SK-N-SH (cell line): ENCODE measurements at regions not wholly inside any gene's neighbourhood (a gene's known extent, or its start where the extent isn't known, plus 50 kb on each side); places are given as distances from the start of the nearest gene placed in this dataset.

ENCODE experiments used
- CTCF ChIA-PET: fragments of 300-600, 350-600 bp; formaldehyde crosslinking; extraction: SDS; loops from one replicate; lab custom pipeline; 2021; lab: Yijun Ruan, JAX
- POLR2A ChIA-PET: fragments of 350-600 bp; sonication (Branson Sonifier 250); formaldehyde crosslinking; extraction: SDS; loops from one replicate; lab custom pipeline; 2020; ENCODE audit warnings: antibody characterized with exemption, inconsistent platforms; lab: Yijun Ruan, JAX
- DNase-seq: peaks from one replicate; pipeline ENCODE4 v3.0.0; 2012
- H2AFZ ChIP-seq: fragments of 200-600 bp; sonication (generic); 2 replicates; pipeline ENCODE4 v1.8.1; 2016; ENCODE audit warnings: antibody characterized with exemption, mild to moderate bottlenecking, low read depth
- H3F3A ChIP-seq: fragments of 200-600 bp; sonication (generic); replicated peaks from 2 replicates; pipeline ENCODE3; 2016; ENCODE audit warnings: antibody characterized with exemption, mild to moderate bottlenecking; ENCODE audit not compliant: insufficient read depth
- H3K27ac ChIP-seq, 2 experiments: fragments of 200-500 bp in 1 of 2; fragments of 200-600 bp in 1 of 2; sonication (Bioruptor generic) in 1 of 2; sonication (generic), shearing (Covaris generic) in 1 of 2; 2 replicates each; pipeline versions ENCODE4 v1.5.1 to v1.6.1; 2014 to 2016; ENCODE audit warnings: low read depth in 2 of 2, inconsistent platforms in 1 of 2, low read length in 1 of 2, mild to moderate bottlenecking in 1 of 2, mixed read lengths in 1 of 2
- H3K27me3 ChIP-seq: fragments of 200-600 bp; sonication (generic), shearing (Covaris generic); 2 replicates; pipeline ENCODE4 v1.6.1; 2016; ENCODE audit warnings: mixed run types; ENCODE audit not compliant: insufficient read depth
- H3K36me3 ChIP-seq, 2 experiments: fragments of 200-500 bp in 1 of 2; fragments of 200-600 bp in 1 of 2; sonication (Bioruptor generic) in 1 of 2; sonication (generic) in 1 of 2; replicated peaks in 1 of 2; 2 replicates each; pipeline versions ENCODE3 to v1.5.1; 2014 to 2016; ENCODE audit warnings: low read length in 1 of 2, mild to moderate bottlenecking in 1 of 2; ENCODE audit not compliant: insufficient read depth in 2 of 2, control insufficient read depth in 1 of 2
- H3K4me1 ChIP-seq, 2 experiments: fragments of 200-500 bp in 1 of 2; fragments of 200-600 bp in 1 of 2; sonication (Bioruptor generic) in 1 of 2; sonication (generic), shearing (Covaris generic) in 1 of 2; 2 replicates each; pipeline versions ENCODE4 v1.5.1 to v1.6.1; 2014 to 2016; ENCODE audit warnings: low read depth in 1 of 2, low read length in 1 of 2, mixed run types in 1 of 2; ENCODE audit not compliant: insufficient read depth in 2 of 2, control insufficient read depth in 1 of 2
- H3K4me2 ChIP-seq: fragments of 200-600 bp; sonication (generic), shearing (Covaris generic); 2 replicates; pipeline ENCODE4 v1.6.1; 2017; ENCODE audit warnings: mixed run types
- H3K4me3 ChIP-seq, 2 experiments: fragments of 200-500 bp in 1 of 2; fragments of 200-600 bp in 1 of 2; sonication (Bioruptor generic) in 1 of 2; sonication (generic), shearing (Covaris generic) in 1 of 2; 2 replicates each; pipeline versions ENCODE4 v1.5.1 to v1.8.1; 2014 to 2016; ENCODE audit warnings: low read depth in 2 of 2, inconsistent platforms in 1 of 2, low read length in 1 of 2, mild to moderate bottlenecking in 1 of 2, mixed read lengths in 1 of 2, moderate library complexity in 1 of 2
- H3K79me2 ChIP-seq: fragments of 200-600 bp; sonication (generic); 2 replicates; pipeline ENCODE4 v1.8.1; 2017; ENCODE audit warnings: mild to moderate bottlenecking; ENCODE audit not compliant: insufficient read depth
- H3K9ac ChIP-seq: fragments of 200-600 bp; sonication (generic); 2 replicates; pipeline ENCODE4 v1.6.1; 2017; ENCODE audit warnings: mixed run types
- H3K9me2 ChIP-seq: fragments of 200-600 bp; sonication (generic); 2 replicates; pipeline ENCODE4 v1.6.1; 2017; ENCODE audit warnings: mixed run types
- H3K9me3 ChIP-seq: fragments of 200-600 bp; sonication (generic); 2 replicates; pipeline ENCODE4 v1.6.1; 2017; ENCODE audit warnings: mixed run types, mild to moderate bottlenecking, moderate library complexity
- H4K20me1 ChIP-seq: fragments of 200-600 bp; sonication (generic); 2 replicates; pipeline ENCODE4 v1.6.1; 2017; ENCODE audit warnings: mild to moderate bottlenecking, mixed run types; ENCODE audit not compliant: insufficient read depth
- CHD2 ChIP-seq: fragments of 150-350 bp; IDR thresholded peaks from 2 replicates; pipeline ENCODE4 v1.6.1; 2018; ENCODE audit warnings: low read length; ENCODE audit not compliant: partially characterized antibody
- EP300 ChIP-seq, 2 experiments: IDR thresholded peaks; 2 replicates each; pipeline versions ENCODE4 v1.4.0 to v1.6.1; 2012; ENCODE audit warnings: borderline replicate concordance in 1 of 2, low read depth in 1 of 2, low read length in 1 of 2
- FOSL2 ChIP-seq: IDR thresholded peaks from 2 replicates; pipeline ENCODE4 v1.4.0; 2012; ENCODE audit warnings: low read depth, mild to moderate bottlenecking, moderate library complexity, borderline replicate concordance
- FOXM1 ChIP-seq: IDR thresholded peaks from 2 replicates; pipeline ENCODE4 v1.4.0; 2012; ENCODE audit warnings: low read depth, mild to moderate bottlenecking
- GABPA ChIP-seq: IDR thresholded peaks from 2 replicates; pipeline ENCODE4 v1.4.0; 2012; ENCODE audit warnings: low read depth, mild to moderate bottlenecking
- GATA2 ChIP-seq: sonication (generic); formaldehyde crosslinking; IDR thresholded peaks from 2 replicates; pipeline ENCODE4 v1.5.0; 2020; ENCODE audit warnings: mild to moderate bottlenecking, missing genetic modification reagents
- MAX ChIP-seq: IDR thresholded peaks from 2 replicates; pipeline ENCODE4 v1.4.0; 2012; ENCODE audit warnings: low read depth
- NFIC ChIP-seq: IDR thresholded peaks from 2 replicates; pipeline ENCODE4 v1.4.0; 2012; ENCODE audit warnings: borderline replicate concordance
- NRF1 ChIP-seq: IDR thresholded peaks from 2 replicates; pipeline ENCODE4 v1.6.1; 2012; ENCODE audit warnings: low read depth, mild to moderate bottlenecking, low read length
- POLR2AphosphoS5 ChIP-seq: IDR thresholded peaks from 2 replicates; pipeline ENCODE4 v1.6.1; 2012; ENCODE audit warnings: low read depth, low read length
- RAD21 ChIP-seq: IDR thresholded peaks from 2 replicates; pipeline ENCODE4 v1.6.1; 2012; ENCODE audit warnings: mild to moderate bottlenecking, low read length
- RCOR1 ChIP-seq: fragments of 150-350 bp; IDR thresholded peaks from 2 replicates; pipeline ENCODE4 v1.6.1; 2017; ENCODE audit warnings: antibody characterized with exemption, low read length
- RFX5 ChIP-seq: IDR thresholded peaks from 2 replicates; pipeline ENCODE4 v1.6.1; 2012; ENCODE audit warnings: mild to moderate bottlenecking, improper control_type of control experiment, low read length
- RXRA ChIP-seq: IDR thresholded peaks from 2 replicates; pipeline ENCODE4 v1.4.0; 2012; ENCODE audit warnings: low read depth, mild to moderate bottlenecking, borderline replicate concordance
- SIN3A ChIP-seq: IDR thresholded peaks from 2 replicates; pipeline ENCODE4 v1.6.1; 2012; ENCODE audit warnings: low read depth, mild to moderate bottlenecking, low read length, moderate library complexity, borderline replicate concordance
- TAF1 ChIP-seq: IDR thresholded peaks from 2 replicates; pipeline ENCODE4 v1.6.1; 2012; ENCODE audit warnings: low read depth, mild to moderate bottlenecking, low read length, moderate library complexity, borderline replicate concordance
- TCF12 ChIP-seq: IDR thresholded peaks from 2 replicates; pipeline ENCODE4 v1.4.0; 2012
- YY1 ChIP-seq: IDR thresholded peaks from 2 replicates; pipeline ENCODE4 v1.4.0; 2012; ENCODE audit warnings: low read depth, mild to moderate bottlenecking
- WGBS: methylation state at CpG from one replicate; pipeline ENCODE4 v1.1.6; 2017; ENCODE audit warnings: low lambda C conversion rate; 5-methylcytosine and 5-hydroxymethylcytosine counted together
- TF ChIP-seq, protein P1 (sequence below): fragments of 150-350 bp; IDR thresholded peaks from 2 replicates; pipeline ENCODE4 v1.6.1; 2017; ENCODE audit warnings: antibody characterized with exemption, low read length, low read depth, borderline replicate concordance
- TF ChIP-seq, protein P2 (sequence below): IDR thresholded peaks from 2 replicates; pipeline ENCODE4; 2012
- TF ChIP-seq, protein P3 (sequence below): IDR thresholded peaks from 2 replicates; pipeline ENCODE4 v1.4.0; 2012; ENCODE audit warnings: low read depth, borderline replicate concordance

DNA sequence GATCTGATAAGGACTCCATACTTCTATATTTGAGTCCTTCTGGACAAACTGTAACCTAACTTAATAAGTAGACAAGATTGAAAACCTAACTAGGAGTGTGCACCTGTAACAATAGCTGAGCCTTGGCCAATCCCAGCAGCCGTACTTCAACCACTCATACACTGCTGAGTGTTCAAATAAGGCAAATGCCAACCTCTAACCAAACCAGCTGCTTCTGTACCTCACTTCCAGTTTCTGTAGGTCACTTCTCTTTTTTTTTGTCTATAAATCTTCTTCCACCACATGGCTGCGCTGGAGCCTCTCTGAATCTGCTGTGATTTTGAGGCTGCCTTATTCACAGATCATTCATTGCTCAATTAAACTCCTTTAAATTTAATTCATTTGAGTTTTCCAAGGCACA is 753.2 kb downstream of the DNAJB9 start:
- Histone ChIP-seq H3K36me3 (no peaks in the 10 kb centered on the region), H3K27ac (no peak overlapping the region), H3K79me2 (no peaks in the 10 kb centered on the region), H3K9me3 (no peaks in the 10 kb centered on the region), H4K20me1 (no peaks in the 10 kb centered on the region), H3K4me3 (no peak overlapping the region), H3F3A (no peaks in the 10 kb centered on the region), H3K9ac (no peak overlapping the region), H3K27me3 (no peaks in the 10 kb centered on the region), H3K4me1 (no peaks in the 10 kb centered on the region), H2AFZ (no peak overlapping the region), H3K4me2 (no peak overlapping the region), H3K9me2 (no peaks in the 10 kb centered on the region)
- ChIA-PET POLR2A (no interaction called here), CTCF (interaction anchor here (1.5 kb wide), 1 partner anchor 9 kb away, joined by 3 read pairs; no protein-coding TSS in a partner anchor)
- 19% methylated on average over 2 of the region's 2 CpGs for WGBS
- no peak for DNase-seq
- TF ChIP-seq GATA2 (CRISPR knock-in tag) = no peak
- peak; percentile 26; the same call in 1 of the 2 replicates for TF ChIP-seq RAD21
- TF ChIP-seq NRF1 = no peak
- no peak for TF ChIP-seq TCF12
- no peak for TF ChIP-seq EP300 (IDR thresholded peaks at IDR 0.05; ENCODE audit: borderline replicate concordance in 1 of 2, low read depth in 1 of 2, low read length in 1 of 2)

DNA sequence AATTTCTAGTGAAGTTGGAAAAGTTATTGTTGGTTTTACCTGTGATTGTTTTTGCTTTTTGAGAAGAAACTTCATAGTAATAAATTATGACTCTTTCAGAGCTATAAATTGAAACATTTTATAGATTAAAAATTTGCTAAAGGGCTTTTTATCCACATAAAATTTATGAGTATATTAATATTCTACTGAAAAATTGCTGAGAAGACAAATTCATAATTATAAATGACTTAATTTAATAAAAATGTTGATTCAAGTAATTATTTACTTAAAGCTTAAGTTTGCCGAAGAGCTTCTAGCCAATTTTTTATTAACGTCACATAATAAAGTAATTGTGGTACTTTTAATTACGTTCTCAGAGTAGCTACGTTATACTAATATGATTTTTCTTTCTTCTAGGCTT is 761.7 kb downstream of the DNAJB9 start:
- Histone ChIP-seq H3F3A (no peaks in the 10 kb centered on the region), H3K36me3 (no peaks in the 10 kb centered on the region), H4K20me1 (no peaks in the 10 kb centered on the region), H3K4me2 (no peak overlapping the region), H3K9me2 (no peaks in the 10 kb centered on the region; the same call in 1 of the 2 replicates), H3K4me3 (no peak overlapping the region)
- 32% methylated on average over 4 of the region's 4 CpGs for WGBS
- TF ChIP-seq RXRA (no peak), FOXM1 (no peak), POLR2AphosphoS5 (no peak), CHD2 (no peak), YY1 (no peak), SIN3A (no peak), GABPA (no peak), FOSL2 (no peak), RCOR1 (no peak), MAX (no peak), TAF1 (no peak), RFX5 (no peak), TCF12 (no peak), GATA2 (CRISPR knock-in tag) (no peak), NFIC (no peak)
- TF ChIP-seq, protein P1, sequence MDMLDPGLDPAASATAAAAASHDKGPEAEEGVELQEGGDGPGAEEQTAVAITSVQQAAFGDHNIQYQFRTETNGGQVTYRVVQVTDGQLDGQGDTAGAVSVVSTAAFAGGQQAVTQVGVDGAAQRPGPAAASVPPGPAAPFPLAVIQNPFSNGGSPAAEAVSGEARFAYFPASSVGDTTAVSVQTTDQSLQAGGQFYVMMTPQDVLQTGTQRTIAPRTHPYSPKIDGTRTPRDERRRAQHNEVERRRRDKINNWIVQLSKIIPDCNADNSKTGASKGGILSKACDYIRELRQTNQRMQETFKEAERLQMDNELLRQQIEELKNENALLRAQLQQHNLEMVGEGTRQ = no peak
- TF ChIP-seq, protein P2, sequence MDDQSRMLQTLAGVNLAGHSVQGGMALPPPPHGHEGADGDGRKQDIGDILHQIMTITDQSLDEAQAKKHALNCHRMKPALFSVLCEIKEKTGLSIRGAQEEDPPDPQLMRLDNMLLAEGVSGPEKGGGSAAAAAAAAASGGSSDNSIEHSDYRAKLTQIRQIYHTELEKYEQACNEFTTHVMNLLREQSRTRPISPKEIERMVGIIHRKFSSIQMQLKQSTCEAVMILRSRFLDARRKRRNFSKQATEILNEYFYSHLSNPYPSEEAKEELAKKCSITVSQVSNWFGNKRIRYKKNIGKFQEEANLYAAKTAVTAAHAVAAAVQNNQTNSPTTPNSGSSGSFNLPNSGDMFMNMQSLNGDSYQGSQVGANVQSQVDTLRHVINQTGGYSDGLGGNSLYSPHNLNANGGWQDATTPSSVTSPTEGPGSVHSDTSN = no peak
- TF ChIP-seq, protein P3, sequence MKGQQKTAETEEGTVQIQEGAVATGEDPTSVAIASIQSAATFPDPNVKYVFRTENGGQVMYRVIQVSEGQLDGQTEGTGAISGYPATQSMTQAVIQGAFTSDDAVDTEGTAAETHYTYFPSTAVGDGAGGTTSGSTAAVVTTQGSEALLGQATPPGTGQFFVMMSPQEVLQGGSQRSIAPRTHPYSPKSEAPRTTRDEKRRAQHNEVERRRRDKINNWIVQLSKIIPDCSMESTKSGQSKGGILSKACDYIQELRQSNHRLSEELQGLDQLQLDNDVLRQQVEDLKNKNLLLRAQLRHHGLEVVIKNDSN = no peak
- TF ChIP-seq, all 33 proteins: peak for 0
- Histone ChIP-seq H3K27me3 (no peaks in the 10 kb centered on the region), H3K9me3 (peaks cover 19% of the 10 kb centered on the region), H3K4me1 (no peaks in the 10 kb centered on the region; a peak in 1 of 4 replicates), H3K79me2 (no peaks in the 10 kb centered on the region), H2AFZ (no peak overlapping the region), H3K27ac (no peak overlapping the region), H3K9ac (no peak overlapping the region)
- no peak for DNase-seq
- POLR2A ChIA-PET = no interaction called here
- CTCF ChIA-PET = interaction anchor here (0.6 to 1.9 kb wide), 3 partner anchors 9 to 359 kb away, joined by 3 to 4 read pairs (median 3); no protein-coding TSS in a partner anchor
